ENCODE measurements at regions not wholly inside any gene's neighbourhood (a gene's known extent, or its start where the extent isn't known, plus 50 kb on each side); places are given as distances from the start of the nearest gene placed in this dataset.

- DNase-seq, result no peak
- intact Hi-C loops (cut with DNase I), result no loop called here
These were observed 161.4 kb upstream of the MTNR1B start for GRCh38 chr11:92808022-92808421.

GRCh38 chr11:92810423-92811064 is 158.9 kb upstream of the MTNR1B start:
- no peak for DNase-seq
- intact Hi-C loops (cut with DNase I), result no loop called here

DNA sequence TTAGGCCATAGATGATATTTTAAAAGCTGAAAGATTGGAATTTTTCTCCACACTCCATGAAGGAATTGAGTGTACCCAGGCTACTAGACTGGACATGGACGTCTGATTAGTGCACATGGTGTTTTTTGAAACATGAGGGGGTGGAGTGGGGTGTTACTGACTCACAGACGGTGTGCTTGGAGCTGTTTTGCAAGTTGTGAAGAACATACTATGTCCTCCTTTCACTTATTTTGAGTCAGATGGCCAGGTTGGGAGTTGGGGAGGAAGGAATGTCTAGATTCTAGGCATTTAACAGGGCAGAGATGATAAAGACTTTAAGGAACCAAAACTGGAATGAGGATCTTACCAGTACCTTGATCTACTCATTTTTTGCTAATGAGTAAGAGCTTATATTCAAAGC is 158.1 kb upstream of the MTNR1B start:
- intact Hi-C loops (cut with DNase I), result no loop called here

DNA sequence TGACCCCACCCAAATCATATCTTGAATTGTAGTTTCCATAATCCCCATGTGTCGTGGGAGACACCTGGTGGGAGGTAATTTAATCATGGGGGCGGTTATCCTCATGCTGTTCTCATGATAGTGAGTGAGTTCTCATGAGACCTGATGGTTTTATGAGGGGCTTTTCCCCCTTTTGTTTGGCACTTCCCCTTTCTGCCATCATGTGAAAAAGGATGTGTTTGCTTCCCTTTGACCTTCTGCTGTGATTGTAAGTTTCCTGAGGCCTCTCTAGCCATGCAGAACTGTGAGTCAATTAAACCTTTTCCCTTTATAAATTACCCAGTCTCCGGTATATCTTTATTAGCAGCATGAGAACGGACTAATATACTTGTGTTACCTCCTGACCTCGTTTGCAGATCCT is 156.6 kb upstream of the MTNR1B start:
- intact Hi-C loops (cut with DNase I), result no loop called here
- DNase-seq, result no peak

More for the DNA sequence above, 158.1 kb upstream of the MTNR1B start:
- peak in 2 of 10 donors; percentile 14 to 18 for DNase-seq

GRCh38 chr11:92819830-92820229 is 149.6 kb upstream of the MTNR1B start:
- DNase-seq, result no peak
- intact Hi-C loops (cut with DNase I), result no loop called here

DNA sequence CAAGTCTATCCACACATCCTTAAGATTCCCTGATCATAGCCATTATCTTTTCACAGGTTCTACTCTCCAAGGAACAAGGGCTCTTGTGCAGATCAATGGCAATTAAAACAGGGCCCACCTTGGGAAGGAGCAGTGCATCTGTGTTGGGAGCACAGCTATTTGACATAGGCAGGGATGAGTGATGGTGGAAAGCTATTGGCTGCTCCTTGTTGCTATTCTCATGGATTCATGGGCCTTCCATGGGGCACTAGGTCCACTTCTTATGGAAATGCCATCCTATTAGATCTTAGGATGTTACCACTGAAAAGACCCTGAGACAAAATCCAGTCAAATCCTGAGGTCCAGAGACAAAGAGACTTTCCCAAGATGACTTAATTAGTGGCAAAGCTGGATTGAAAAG is 148.6 kb upstream of the MTNR1B start:
- intact Hi-C loops (cut with DNase I), result no loop called here
- DNase-seq, result no peak

DNA sequence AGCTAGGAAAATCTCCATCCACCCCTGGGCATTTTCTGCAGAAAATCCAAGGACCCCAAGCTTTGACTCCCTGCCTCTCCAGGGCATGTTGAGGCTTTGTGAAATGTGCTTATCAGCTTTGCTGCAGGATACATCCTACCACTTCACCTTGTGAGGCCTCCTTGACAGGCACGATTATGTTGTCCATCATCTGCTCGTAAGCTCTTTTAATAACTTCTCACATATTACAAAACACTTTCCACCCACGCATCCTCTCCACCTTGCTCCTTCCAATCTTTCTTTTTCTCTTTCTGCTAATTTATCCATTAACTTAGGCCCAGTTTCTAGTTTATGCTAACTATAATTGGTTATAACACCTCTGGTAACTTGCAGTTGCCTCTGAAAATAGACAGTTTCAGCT is 147.0 kb upstream of the MTNR1B start:
- no peak for DNase-seq
- intact Hi-C loops (cut with DNase I), result no loop called here

- intact Hi-C loops (cut with DNase I), result no loop called here
- no peak for DNase-seq
These were observed 143.3 kb upstream of the MTNR1B start for GRCh38 chr11:92826136-92826535.

DNA sequence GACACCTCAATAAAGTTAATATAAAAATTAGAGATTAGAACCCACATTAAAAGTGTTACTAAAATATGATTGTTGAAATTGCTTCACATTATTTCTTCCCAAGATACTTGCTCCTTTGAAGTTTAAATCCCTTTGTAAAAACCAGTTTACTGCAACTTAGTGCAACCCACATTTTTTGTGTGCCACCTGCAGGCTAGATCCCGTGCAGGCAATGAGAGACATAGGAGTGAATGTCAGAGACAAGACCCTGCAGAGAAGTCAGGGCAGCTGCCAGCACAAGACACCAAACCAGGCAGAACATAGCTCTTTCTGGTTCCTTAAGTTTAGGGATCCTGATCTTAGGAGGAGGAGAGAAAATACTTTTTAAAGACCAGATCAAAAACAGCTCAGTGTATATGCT is 142.8 kb upstream of the MTNR1B start:
- DNase-seq, result no peak
- intact Hi-C loops (cut with DNase I), result no loop called here

GRCh38 chr11:92827132-92827531 is 142.3 kb upstream of the MTNR1B start:
- intact Hi-C loops (cut with DNase I), result no loop called here
- DNase-seq, result no peak

- intact Hi-C loops (cut with DNase I), result no loop called here
- no peak for DNase-seq
These were observed 140.9 kb upstream of the MTNR1B start for GRCh38 chr11:92828556-92828955.

GRCh38 chr11:92829121-92829520 is 140.3 kb upstream of the MTNR1B start:
- intact Hi-C loops (cut with DNase I), result no loop called here
- DNase-seq, result no peak

DNA sequence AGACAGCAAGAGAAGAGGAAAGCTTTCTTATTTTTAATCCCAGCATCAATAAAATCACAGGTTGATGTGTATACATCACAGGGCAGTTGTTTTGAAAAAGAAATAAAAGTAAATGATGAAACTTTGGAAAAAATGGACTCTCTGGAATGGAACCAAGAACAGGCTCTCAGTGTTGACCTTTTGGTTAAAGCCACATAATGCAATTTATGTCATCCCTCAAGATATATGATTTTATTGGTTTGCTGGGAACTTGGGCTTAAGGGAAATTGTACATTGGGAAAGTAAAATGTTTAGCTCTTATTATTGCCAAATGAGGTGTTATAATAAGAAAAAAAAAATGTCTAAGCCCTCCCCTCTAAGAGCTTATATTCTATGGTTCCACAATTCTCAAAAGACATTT is 139.8 kb upstream of the MTNR1B start:
- no peak for DNase-seq
- intact Hi-C loops (cut with DNase I), result no loop called here

- DNase-seq, result no peak
- intact Hi-C loops (cut with DNase I), result no loop called here
These were observed 138.9 kb upstream of the MTNR1B start for GRCh38 chr11:92830377-92831155.

GRCh38 chr11:92834296-92835020 is 135.0 kb upstream of the MTNR1B start:
- DNase-seq, result no peak
- intact Hi-C loops (cut with DNase I), result no loop called here

- intact Hi-C loops (cut with DNase I), result no loop called here
- DNase-seq, result no peak
These were observed 131.9 kb upstream of the MTNR1B start for GRCh38 chr11:92837595-92837994.

DNA sequence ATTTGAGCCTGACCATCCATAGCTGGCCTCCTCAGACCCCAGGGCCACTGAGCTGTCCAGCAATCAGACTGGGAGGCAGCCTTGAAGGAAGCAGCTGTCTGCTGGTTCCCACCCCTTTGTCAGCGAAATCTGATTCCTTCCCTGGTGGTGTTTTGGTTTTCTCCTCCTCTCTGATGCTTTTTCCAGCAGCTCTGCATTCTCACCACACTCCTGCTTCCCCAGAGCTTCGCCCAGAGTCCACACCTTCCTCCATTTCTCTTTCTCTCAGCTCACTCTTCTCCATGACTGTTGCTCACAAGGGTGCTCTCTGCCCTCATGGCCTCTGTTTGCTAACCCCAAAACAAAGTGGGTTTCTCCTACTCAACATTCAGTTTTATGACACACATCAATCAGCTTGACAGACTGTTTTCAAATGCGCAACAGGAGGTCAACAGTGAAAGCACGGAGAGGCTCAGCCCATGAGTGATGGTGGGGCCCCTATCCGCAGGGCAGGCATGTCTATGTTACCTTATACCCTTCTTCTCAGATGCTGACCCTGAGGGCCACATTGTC is 130.6 kb upstream of the MTNR1B start:
- no peak for DNase-seq

DNA sequence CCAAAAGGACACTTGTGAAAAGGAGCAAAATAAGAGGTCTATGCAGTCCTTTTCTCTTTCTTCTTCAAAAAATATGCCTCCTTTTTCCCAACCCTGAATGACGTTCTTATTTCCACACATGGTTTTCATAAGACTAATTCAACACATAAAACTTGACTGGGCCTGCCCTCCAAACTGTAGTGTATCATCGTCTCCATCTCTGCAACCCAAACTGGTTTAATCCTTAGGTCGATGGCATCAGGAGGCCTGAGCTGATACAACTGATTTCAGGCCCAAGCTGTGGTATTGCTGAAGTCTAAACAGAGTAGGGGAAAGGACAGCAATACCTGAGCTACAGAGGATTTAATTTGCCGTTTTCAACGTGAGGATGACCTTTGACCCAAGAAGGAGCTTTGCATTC is 130.0 kb upstream of the MTNR1B start:
- intact Hi-C loops (cut with DNase I), result no loop called here

More for the DNA sequence above, 130.6 kb upstream of the MTNR1B start:
- intact Hi-C loops (cut with DNase I), result no loop called here

DNA sequence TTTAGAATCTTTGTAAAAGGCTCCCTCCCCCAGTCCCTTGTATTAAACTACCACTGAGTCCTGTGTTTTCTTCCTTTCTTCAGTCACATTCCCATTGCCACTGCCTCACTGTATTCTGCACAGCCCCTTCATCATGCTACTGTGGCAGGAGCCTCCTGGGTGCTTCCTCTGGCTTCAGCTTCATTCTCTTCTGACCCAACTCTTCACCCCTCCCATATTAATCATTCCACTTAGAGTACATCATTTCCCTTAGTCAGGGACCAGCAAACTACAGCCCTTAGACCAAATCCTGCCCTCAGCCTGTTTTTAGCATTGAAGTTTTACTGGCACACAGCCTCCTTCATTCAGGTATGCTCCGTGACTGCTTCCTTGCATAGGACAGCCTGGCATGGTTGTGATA is 127.7 kb upstream of the MTNR1B start:
- intact Hi-C loops (cut with DNase I), result no loop called here
- DNase-seq, result no peak

More for the DNA sequence above, 130.0 kb upstream of the MTNR1B start:
- DNase-seq, result no peak

- no peak for DNase-seq
- intact Hi-C loops (cut with DNase I), result no loop called here
These were observed 126.0 kb upstream of the MTNR1B start for GRCh38 chr11:92843455-92843854.

- intact Hi-C loops (cut with DNase I), result no loop called here
- peak in 1 of 10 donors; percentile 57 for DNase-seq
These were observed 125.3 kb upstream of the MTNR1B start for GRCh38 chr11:92844197-92844596.
